ENCODE measurements at regions not wholly inside any gene's neighbourhood (a gene's known extent, or its start where the extent isn't known, plus 50 kb on each side); places are given as distances from the start of the nearest gene placed in this dataset.

- Histone ChIP-seq H3K9me3 (ENCODE audit: control insufficient read depth in 1 of 2, insufficient read depth in 1 of 2, low read depth in 1 of 2, low read length in 2 of 2) (no peaks in the 10 kb centered on the region), H3K4me3 (replicated peaks in 1 of 2; ENCODE audit: low read depth in 1 of 2, low read length in 2 of 2) (no peak overlapping the region), H3K9ac (ENCODE audit: low read length) (no peak overlapping the region), H3K9me2 (ENCODE audit: insufficient read depth) (no peaks in the 10 kb centered on the region), H3K27ac (ENCODE audit: low read depth, low read length) (no peak overlapping the region), H3K36me3 (ENCODE audit: control insufficient read depth in 1 of 2, insufficient read depth in 2 of 2, low read length in 2 of 2) (no peaks in the 10 kb centered on the region), H3K79me2 (ENCODE audit: insufficient read depth, low read length) (no peaks in the 10 kb centered on the region), H2AFZ (ENCODE audit: low read depth, low read length, poor library complexity, severe bottlenecking) (no peak overlapping the region), H3K4me2 (ENCODE audit: low read length) (no peak overlapping the region), H3K27me3 (ENCODE audit: insufficient read depth, low read length) (no peaks in the 10 kb centered on the region), H3K4me1 (ENCODE audit: control insufficient read depth in 1 of 2, insufficient read depth in 2 of 2, low read length in 2 of 2) (no peaks in the 10 kb centered on the region), H4K20me1 (ENCODE audit: insufficient read depth) (no peaks in the 10 kb centered on the region)
- no TSS peak for BruUV-seq (replicated peaks)
- intact Hi-C loops (cut with micrococcal nuclease) = no loop called here
- POLR2A ChIA-PET = no interaction called here
- DNase-seq (ENCODE audit: low read depth, low spot score) (no peak), ATAC-seq (no peak)
- RAD21 ChIA-PET (ENCODE audit: low non-redundant PET in 1 of 2, low total read pairs in 2 of 2, uncharacterized antibody in 2 of 2, unreplicated experiment in 2 of 2) = no interaction called here
- TF ChIP-seq ZFX (IDR thresholded peaks at IDR 0.05) = no peak
- no peak for TF ChIP-seq EGR1 (IDR thresholded peaks at IDR 0.05; ENCODE audit: low read depth)
- no peak for TF ChIP-seq POLR2AphosphoS5 (IDR thresholded peaks at IDR 0.05; ENCODE audit: low read depth, low read length)
- TF ChIP-seq, protein P1, sequence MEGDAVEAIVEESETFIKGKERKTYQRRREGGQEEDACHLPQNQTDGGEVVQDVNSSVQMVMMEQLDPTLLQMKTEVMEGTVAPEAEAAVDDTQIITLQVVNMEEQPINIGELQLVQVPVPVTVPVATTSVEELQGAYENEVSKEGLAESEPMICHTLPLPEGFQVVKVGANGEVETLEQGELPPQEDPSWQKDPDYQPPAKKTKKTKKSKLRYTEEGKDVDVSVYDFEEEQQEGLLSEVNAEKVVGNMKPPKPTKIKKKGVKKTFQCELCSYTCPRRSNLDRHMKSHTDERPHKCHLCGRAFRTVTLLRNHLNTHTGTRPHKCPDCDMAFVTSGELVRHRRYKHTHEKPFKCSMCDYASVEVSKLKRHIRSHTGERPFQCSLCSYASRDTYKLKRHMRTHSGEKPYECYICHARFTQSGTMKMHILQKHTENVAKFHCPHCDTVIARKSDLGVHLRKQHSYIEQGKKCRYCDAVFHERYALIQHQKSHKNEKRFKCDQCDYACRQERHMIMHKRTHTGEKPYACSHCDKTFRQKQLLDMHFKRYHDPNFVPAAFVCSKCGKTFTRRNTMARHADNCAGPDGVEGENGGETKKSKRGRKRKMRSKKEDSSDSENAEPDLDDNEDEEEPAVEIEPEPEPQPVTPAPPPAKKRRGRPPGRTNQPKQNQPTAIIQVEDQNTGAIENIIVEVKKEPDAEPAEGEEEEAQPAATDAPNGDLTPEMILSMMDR (IDR thresholded peaks at IDR 0.05 in 2 of 3, conservative IDR thresholded peaks at IDR 0.05 in 1 of 3; ENCODE audit: borderline replicate concordance in 1 of 3, insufficient read depth in 1 of 3, low read depth in 2 of 3, low read length in 2 of 3) = no peak
- no peak for TF ChIP-seq YY1 (IDR thresholded peaks at IDR 0.05; ENCODE audit: extremely low read depth, insufficient replicate concordance, low read depth, low read length)
- no peak for TF ChIP-seq SRF (IDR thresholded peaks at IDR 0.05; ENCODE audit: low read depth)
- no peak for TF ChIP-seq CBX3 (IDR thresholded peaks at IDR 0.05; ENCODE audit: low read depth)
- TF ChIP-seq SIN3A (IDR thresholded peaks at IDR 0.05; ENCODE audit: low read depth) = no peak
- TF ChIP-seq MAX (IDR thresholded peaks at IDR 0.05) = no peak
- TF ChIP-seq, protein P2, sequence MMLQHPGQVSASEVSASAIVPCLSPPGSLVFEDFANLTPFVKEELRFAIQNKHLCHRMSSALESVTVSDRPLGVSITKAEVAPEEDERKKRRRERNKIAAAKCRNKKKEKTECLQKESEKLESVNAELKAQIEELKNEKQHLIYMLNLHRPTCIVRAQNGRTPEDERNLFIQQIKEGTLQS (IDR thresholded peaks at IDR 0.05) = no peak
- TF ChIP-seq, protein P3, sequence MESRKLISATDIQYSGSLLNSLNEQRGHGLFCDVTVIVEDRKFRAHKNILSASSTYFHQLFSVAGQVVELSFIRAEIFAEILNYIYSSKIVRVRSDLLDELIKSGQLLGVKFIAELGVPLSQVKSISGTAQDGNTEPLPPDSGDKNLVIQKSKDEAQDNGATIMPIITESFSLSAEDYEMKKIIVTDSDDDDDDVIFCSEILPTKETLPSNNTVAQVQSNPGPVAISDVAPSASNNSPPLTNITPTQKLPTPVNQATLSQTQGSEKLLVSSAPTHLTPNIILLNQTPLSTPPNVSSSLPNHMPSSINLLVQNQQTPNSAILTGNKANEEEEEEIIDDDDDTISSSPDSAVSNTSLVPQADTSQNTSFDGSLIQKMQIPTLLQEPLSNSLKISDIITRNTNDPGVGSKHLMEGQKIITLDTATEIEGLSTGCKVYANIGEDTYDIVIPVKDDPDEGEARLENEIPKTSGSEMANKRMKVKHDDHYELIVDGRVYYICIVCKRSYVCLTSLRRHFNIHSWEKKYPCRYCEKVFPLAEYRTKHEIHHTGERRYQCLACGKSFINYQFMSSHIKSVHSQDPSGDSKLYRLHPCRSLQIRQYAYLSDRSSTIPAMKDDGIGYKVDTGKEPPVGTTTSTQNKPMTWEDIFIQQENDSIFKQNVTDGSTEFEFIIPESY (IDR thresholded peaks at IDR 0.05; ENCODE audit: extremely low read depth, insufficient replicate concordance, low read length) = no peak
- CTCF ChIA-PET = no interaction called here
These were observed 207.5 kb upstream of the HS3ST5 start for GRCh38 chr6:114550316-114550715.
